Esophagus muscularis mucosa (tissue), 4 donors: ENCODE measurements at regions not wholly inside any gene's neighbourhood (a gene's known extent, or its start where the extent isn't known, plus 50 kb on each side); places are given as distances from the start of the nearest gene placed in this dataset.

ENCODE experiments used
- DNase-seq: peaks from one replicate; pipeline ENCODE4 v3.0.0-alpha.2; 2017; ENCODE audit errors: extremely low spot score
- H3K27ac ChIP-seq, 4 donors: fragments of 200-600 bp; sonication (generic); replicated peaks in 1 of 4; 1 replicate in 3 of 4; 2 replicates in 1 of 4; pipeline ENCODE4 v1.5.1; 2016 to 2019; ENCODE audit warnings: mild to moderate bottlenecking in 1 of 4
- H3K27me3 ChIP-seq, 4 donors: fragments of 200-600 bp; sonication (generic); one replicate each; pipeline versions ENCODE4 v1.5.1 to v1.6.0; 2016 to 2019
- H3K36me3 ChIP-seq, 4 donors: fragments of 200-600 bp; sonication (generic); one replicate each; pipeline ENCODE4 v1.5.1; 2016 to 2019
- H3K4me1 ChIP-seq, 4 donors: fragments of 200-600 bp; sonication (generic); one replicate each; pipeline ENCODE4 v1.5.1; 2016 to 2019
- H3K4me3 ChIP-seq, 4 donors: fragments of 200-600 bp; sonication (generic); 1 replicate in 2 of 4; 2 replicates in 2 of 4; pipeline ENCODE4 v1.5.1; 2016 to 2019; ENCODE audit warnings: mild to moderate bottlenecking in 4 of 4, moderate library complexity in 1 of 4
- H3K9me3 ChIP-seq, 4 donors: fragments of 200-600 bp; sonication (generic); 1 replicate in 3 of 4; 2 replicates in 1 of 4; pipeline ENCODE4 v1.5.1; 2016 to 2019
- CTCF ChIP-seq, 3 experiments: fragments of 200-600 bp in 2 of 3; fragments of 450-650 bp in 1 of 3; sonication (generic) in 2 of 3; IDR thresholded peaks; one replicate each; pipeline ENCODE4 v1.5.1; 2017 to 2019; ENCODE audit warnings: antibody characterized with exemption in 3 of 3, mild to moderate bottlenecking in 2 of 3, moderate library complexity in 1 of 3
- EP300 ChIP-seq: sonication (generic); formaldehyde crosslinking; IDR thresholded peaks from one replicate; pipeline ENCODE4 v1.6.1; 2017; ENCODE audit warnings: antibody characterized with exemption
- POLR2A ChIP-seq: fragments of 450-650 bp; IDR thresholded peaks from one replicate; pipeline ENCODE4 v1.6.1; 2017; ENCODE audit warnings: antibody characterized with exemption, moderate library complexity, mild to moderate bottlenecking, low read depth
- POLR2AphosphoS5 ChIP-seq, 2 donors: sonication (generic); formaldehyde crosslinking; IDR thresholded peaks; one replicate each; pipeline ENCODE4 v1.6.1; 2017; ENCODE audit warnings: antibody characterized with exemption in 2 of 2
- WGBS: methylation state at CpG from one replicate; pipeline ENCODE4 v1.1.5; 2018; 5-methylcytosine and 5-hydroxymethylcytosine counted together
- intact Hi-C: fragments of 100-400 bp; cut with DNase I; formaldehyde crosslinking; loops from one replicate; pipeline ENCODE4 v1.15.1; 2023

- H3K9me3 ChIP-seq = no peaks in the 10 kb centered on the region
- intact Hi-C loops = no loop called here
- H3K27ac ChIP-seq = no peak overlapping the region
- TF ChIP-seq EP300 = no peak
- no peak for TF ChIP-seq POLR2AphosphoS5 (IDR thresholded peaks at IDR 0.05)
- no peak for TF ChIP-seq CTCF (IDR thresholded peaks at IDR 0.05)
- no peak for TF ChIP-seq POLR2A
- no peaks in the 10 kb centered on the region for H3K36me3 ChIP-seq
- peaks cover 0 to 14% (median 13%) of the 10 kb centered on the region in 4 donors for H3K4me1 ChIP-seq
- no peak overlapping the region for H3K4me3 ChIP-seq
- WGBS = 44% methylated on average over 6 of the region's 6 CpGs
- DNase-seq = no peak
- H3K27me3 ChIP-seq = no peaks in the 10 kb centered on the region
Observed at GRCh38 chr3:9311228-9311627, 51.6 kb upstream of the THUMPD3 start.
